GM18517 (cell line): ENCODE measurements at regions not wholly inside any gene's neighbourhood (a gene's known extent, or its start where the extent isn't known, plus 50 kb on each side); places are given as distances from the start of the nearest gene placed in this dataset.
"Not testable (repeated sequence)": the region's sequence is repeated elsewhere in the genome, so short reads cannot be mapped to it uniquely, and the experiment has no call there.

Experiments used
- ATAC-seq: cut with Tn5 transposase; IDR thresholded peaks from one replicate; pipeline ENCODE4 v1.9.1; 2021; ENCODE audit warnings: mild to moderate bottlenecking, moderate library complexity; ENCODE audit not compliant: unreplicated experiment

DNA sequence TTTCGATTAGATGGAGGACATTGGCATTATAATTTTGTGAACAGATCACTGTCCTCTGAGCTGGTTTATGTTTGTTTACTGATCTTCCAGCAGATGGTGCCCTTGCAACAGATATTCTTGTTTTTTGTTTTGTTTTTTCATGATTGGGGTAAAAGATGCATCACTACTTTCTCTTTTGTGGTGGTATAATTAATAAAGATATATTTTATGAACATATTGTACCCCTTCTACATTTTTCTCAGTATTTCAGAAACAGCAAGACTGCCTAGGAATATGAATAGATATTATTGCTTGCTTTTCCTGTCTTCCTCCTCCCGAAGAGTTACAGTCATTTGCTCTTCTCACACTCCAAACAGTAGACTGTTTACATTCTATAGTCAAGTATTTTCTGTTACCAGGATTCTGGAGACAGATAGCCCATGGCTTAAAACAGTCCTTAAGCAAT is 905.2 kb downstream of the TRAM1L1 start:
- peak; percentile 64 for ATAC-seq

DNA sequence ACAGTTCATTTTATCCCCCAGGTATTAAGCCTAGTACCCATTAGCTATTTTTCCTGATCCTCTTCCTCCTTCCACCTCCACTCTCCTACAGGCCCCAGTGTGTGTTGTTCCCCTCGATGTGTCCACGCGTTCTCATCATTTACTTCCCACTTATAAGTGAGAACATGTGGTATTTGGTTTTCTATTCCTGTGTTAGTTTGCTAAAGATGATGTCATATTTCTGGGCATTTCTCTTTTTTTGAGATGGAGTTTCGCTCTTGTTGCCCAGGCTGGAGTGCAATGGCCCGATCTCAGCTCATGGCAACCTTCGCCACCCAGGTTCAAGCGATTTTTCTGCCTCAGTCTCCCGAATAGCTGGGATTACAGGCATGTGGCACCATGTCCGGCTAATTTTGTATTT is 934.0 kb downstream of the TRAM1L1 start:
- not testable (repeated sequence) for ATAC-seq

DNA sequence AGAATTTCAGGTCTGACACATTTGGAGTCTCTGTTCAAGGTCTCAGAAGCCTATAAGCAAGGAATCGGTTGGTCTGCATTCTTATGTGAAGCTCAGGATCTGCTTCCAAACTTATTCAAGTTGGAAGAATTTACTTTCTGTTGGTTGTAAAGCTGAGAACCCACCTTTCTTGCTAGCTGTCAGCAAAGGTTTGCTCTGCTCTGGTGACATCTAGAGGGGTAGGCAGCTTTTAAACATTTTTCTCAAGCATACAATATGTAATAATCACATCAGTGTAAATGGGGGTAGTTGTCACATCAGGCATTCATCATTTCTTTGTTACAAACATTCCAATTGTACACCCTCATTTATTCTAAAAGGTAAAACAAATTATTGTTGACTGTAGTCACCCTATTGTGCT is 935.2 kb downstream of the TRAM1L1 start:
- ATAC-seq, result no peak

DNA sequence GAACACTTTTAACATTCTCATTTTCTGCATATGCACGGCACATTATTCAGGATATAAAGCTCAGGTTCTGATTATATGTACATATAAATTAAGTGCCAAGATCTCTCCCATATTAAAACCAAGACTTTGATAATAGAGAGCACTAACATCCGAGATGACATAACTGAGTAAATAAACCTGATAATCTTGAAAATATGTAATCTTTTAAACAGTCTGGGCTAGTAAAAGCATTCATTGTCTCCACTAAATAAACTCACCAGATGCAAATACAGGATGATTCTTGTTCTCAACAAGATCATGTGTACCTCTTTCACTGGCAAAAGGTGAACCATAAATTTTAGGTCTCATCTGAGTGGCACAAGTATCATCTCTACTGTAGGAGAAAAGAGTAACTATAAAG is 942.2 kb downstream of the TRAM1L1 start:
- ATAC-seq, result no peak

DNA sequence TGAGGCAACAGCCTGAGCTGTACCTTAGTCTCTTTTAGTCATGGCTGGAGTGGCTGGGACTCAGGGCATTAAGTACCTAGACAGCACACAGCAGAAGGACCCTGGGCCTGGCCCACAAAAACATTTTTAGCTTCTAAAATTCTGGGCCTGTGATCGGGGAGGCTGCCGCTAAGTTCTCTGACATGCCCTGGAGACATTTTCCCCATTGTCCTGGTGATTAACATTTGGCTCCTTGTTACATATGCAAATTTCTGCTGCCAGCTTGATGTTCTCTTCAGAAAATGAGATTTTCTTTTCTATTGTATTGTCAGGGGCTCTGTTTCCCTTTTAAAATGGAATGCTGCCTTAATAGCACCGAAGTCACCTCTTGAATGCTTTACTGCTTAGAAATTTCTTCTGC is 952.4 kb downstream of the TRAM1L1 start:
- no peak for ATAC-seq

DNA sequence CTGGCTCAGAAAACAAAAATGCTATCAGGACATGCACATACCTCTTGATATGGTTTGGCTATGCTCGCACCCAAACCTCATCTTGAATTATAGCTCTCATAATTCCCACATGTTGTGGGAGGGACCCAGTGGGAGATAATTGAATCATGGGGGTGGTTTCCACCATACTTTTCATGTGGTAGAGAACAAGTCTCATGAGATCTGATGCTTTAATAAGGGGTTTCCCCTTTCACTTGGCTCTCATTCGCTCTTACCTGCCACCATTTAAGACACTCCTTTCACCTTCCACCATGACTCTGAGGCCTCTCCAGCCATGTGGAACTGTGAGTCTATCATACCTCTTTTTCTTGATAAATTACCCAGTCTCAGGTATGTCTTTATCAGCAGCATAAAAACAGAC is 958.6 kb downstream of the TRAM1L1 start:
- ATAC-seq, result no peak

DNA sequence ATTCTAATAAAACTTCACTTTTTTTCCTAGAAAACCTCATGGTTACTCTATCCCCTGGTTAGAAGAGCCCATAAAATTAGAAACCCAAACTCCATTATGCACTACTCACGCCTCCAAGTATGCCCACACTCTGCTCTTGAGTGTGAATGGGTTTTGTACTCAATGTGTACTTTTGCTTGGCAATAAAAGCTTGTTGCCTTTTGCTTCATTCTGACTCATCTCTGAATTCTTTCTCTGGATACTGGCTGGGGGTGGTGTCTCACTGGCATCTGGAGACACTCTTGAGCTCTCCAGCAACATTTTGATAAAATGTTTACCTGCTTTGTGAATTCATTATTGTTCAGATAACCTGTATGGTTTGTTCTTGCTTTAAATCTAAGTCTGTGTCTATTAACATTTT is 963.3 kb downstream of the TRAM1L1 start:
- no peak for ATAC-seq

DNA sequence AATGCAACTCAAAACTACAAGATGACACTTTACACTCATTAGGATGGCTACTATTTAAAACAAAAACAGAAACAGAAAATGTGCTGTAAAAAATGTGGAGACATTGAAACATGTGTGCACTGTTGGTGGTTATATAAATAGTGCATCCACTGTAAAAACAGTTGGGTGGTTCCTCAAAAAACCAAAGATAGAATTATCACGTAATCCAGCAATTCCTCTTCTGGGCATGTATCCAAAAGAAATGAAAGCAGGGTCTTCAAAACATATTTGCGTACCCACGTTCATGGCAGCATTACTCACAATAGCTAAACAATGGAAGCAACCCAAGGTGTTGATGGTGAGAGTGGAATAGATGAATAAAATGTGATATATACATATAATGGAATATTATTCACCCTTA is 967.2 kb downstream of the TRAM1L1 start:
- ATAC-seq, result no peak

DNA sequence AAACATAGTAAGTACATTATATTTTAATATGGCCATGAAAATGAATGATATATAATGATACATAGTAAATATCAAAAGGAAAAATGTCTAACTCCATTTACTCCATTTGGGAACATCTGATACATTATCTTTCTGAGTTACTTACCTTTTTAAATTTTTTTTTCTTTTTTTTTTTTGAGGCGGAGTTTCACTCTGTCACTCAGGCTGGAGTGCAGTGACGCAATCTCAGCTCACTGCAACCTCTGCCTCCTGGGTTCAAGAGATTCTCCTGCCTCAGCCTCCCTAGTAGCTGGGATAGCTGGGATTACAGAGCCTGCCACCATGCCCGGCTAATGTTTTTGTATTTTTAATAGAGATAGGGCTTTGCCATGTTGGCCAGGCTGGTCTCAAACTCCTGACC is 972.5 kb downstream of the TRAM1L1 start:
- not testable (repeated sequence) for ATAC-seq

DNA sequence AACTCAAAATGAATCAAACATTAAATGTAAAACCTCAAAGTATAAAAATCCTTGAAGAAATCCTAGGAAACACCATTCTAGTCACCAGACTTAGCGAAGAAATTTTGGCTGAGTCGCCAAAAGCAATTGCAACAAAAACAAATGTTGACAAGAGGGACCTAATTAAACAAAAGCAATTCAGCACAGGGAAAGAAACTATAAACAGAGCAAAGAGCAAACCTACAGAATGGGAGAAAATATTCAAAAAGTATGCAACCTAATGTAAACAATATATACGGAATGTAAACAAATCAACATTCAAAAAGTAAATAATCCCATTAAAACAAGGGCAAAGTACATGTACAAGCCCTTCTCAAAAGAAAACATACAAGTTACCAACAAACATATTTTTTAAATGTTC is 974.7 kb downstream of the TRAM1L1 start:
- no peak for ATAC-seq

DNA sequence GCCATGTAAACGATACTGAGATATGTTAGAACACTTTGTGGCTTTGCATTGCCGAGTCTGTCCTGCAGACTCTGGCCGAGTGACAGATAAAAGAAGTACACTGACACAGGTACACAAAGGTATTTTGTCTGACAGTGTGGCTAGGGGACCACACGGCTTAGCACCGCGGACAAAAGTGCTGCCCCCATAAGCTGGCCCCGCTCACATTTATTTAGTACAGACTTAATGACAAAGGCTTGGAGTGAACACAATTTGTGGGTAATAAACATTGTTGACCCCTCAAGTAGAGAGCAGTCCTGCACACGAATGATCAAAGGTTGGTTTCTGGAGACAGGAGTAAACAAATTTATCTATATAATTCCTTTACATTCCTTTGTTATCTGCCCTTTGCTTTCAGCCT is 976.8 kb downstream of the TRAM1L1 start:
- no peak for ATAC-seq

DNA sequence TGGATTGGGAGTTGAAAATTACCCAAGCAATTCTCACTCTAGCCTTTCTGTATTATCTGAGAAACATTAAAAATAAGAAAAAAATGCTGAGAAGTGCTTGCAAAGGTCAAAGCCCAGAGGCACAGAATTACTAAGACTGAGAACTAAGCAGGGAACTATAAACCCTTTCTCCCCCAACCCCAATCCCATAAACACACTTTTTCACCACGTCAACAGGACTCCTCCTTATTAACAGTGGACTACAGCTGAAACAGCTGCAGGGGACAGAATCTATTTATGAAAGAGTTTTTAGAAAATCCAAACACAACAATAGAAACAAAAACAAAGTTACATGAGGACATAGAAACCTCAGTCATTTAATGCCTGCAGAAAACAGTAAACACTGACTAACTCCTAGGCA is 984.1 kb downstream of the TRAM1L1 start:
- ATAC-seq, result no peak

DNA sequence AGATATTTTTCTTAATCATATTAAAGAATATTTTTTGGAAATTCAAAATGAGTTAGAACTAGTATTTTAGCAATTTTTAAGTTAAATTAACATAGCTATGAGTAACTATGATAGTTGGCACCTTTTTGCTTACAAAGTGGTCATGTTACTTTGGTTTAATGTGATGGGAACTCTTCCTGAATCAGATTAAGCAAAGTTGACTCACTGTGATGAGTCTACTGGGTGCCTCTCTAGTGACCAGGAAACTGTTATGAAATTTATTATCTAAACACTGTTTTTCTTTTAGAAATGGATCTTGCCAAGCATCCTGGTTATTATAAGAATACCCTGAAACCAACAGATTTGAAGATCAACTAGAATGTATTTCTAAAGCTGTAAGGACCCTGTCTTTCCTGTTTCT is 985.8 kb downstream of the TRAM1L1 start:
- ATAC-seq, result no peak

DNA sequence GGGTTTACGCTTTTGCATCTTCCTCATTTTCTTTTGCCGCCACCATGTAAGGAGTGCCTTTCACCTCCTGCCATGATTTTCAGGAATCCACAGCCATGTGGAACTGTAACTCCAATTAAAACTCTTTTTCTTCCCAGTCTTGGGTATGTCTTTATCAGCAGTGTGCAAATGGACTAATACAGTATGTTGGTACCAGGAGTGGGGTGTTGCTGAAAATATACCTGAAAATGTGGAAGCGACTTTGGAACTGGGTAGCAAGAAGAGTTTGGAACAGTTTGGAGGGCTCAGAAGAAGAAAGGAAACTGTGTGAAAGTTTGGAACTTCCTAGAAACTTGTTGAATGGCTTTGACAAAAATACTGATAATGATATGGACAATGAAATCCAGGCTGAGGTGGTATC is 983.9 kb upstream of the NDST4 start:
- not testable (repeated sequence) for ATAC-seq

DNA sequence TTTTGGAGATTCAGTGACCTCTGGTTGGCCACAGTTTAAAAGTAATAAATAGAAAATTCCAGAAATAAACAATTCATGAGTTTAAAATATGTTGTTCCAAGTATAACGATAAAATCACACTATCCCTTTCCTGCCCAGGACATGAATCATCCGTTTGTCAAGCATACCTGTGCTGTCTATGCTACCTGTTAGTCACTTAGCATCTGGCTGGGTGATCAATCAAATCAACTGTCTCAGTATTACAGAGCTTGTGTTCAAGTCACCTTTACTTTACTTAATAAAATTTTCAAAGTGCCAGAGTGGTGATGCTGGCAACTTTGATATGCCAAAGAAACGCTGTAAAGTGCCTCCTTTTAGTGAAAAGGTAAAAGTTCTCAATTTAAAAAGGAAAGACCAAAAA is 979.5 kb upstream of the NDST4 start:
- ATAC-seq, result no peak

DNA sequence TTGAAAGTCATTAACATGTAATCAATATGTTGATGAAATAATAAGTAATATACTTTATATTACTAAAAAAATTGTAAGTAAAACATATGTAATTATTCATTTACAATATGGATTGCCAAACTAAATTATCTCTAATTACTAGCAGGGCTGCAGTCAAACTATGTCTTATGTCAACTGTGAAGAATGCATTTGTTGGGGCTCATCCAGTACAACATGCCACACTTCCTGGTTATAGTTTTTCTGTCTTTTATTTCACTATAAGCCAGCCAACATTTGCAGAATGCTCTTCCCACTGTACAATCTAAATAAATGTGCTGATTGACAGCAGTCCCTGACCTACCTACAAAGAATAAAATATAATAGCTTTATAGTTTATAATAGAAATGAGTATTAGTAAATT is 975.4 kb upstream of the NDST4 start:
- no peak for ATAC-seq

DNA sequence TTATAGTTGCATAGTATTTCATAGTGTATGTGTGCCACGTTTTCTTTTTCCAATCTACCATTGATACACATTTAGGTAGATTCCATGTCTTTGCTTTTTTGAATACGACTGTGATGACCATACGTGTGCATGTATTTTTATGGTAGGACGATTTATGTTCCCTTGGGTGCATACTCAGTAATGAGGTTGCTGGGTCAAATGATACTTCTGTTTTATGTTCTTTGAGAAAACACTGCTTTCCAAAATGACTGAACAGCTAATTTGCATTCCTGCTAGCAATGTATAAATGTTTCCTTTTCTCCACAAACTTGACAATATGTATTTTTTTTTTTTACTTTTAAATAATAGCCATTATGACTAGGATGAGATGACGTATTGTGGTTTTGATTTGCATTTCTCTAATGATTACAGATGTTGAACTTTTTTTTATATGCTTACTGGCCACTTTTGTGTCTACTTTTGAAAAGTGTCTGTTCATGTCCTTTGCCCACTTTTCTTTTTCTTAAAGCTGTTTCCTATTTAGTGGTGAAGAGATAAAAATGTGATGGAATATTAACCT is 969.5 kb upstream of the NDST4 start:
- ATAC-seq, result no peak

DNA sequence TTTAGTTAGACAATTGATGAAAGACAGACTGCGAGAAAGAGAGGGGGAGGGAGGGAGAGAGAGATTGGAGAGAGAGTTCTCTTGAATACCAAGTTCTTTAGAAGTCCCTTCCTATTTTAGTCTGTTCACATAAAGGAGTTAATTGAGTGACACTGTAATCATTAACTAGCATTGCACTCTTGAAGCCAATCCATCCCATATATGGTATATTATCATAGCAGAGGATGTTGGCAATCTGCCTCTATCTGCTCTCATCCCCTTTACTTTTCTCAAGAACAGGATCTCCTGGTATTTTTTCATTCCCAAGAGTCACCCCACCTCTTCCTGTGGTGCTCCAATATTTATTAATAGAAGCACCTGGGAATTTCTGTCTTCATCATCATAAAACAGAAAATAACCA is 959.6 kb upstream of the NDST4 start:
- no peak for ATAC-seq

DNA sequence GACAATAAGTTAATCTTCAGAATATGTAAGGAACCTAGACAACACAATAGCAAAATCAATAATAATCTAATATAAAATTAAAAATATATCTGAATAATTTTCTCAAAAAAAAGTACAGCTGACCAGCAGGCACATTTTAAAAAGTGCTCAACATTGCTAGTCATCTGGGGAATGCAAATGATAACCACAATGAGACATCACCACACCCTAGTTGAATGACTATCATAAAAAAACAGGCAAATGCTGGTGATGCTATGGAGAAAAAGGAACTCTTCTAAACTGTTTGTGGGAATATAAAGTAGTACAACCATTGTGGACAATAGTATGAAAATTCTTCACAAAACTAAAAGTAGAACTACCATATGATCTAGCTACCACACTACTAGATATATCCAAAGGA is 956.9 kb upstream of the NDST4 start:
- ATAC-seq, result no peak

DNA sequence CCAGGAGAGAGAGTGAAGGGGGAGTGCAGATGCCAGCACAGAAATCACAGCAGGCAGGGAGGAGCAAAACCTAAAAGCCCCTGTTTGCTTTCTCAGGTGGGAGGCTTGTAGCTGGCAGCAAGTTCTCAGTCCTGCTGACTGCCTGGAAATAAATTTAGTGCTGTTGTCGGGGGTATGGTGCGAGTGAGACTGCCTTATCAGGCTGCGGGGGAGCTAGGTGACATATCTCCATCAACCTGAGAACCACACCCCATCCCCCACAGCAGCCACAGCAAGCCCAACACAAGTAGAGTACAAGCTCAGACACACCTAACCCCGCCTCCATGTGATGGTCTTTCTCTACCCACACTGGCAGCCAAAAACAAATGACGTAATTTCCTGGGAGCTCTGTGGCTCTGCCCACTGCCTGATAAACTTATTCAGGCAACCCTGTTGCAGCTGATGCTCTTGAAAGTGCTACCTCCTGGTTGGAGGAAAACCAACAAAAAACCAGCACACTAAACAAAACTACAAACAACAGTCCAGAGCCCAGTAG is 953.4 kb upstream of the NDST4 start:
- no peak for ATAC-seq

DNA sequence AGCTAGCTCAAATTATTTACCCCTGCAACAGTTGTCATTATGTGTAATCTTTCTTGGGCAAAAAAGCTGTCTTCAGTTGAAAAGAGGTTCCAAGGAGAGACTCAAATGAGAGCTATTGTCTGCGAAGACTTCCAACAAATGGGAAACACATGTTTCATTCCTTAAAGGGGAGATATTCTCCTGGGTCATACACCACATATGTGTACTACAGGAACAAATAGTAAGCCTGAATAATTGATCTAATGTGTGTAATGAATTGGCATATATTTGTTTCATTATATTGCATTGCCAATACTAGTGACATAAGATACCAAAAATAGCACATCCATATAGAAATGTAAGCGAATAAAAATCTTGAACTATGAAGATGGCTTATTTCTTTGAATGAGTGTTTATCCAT is 950.9 kb upstream of the NDST4 start:
- ATAC-seq, result no peak

DNA sequence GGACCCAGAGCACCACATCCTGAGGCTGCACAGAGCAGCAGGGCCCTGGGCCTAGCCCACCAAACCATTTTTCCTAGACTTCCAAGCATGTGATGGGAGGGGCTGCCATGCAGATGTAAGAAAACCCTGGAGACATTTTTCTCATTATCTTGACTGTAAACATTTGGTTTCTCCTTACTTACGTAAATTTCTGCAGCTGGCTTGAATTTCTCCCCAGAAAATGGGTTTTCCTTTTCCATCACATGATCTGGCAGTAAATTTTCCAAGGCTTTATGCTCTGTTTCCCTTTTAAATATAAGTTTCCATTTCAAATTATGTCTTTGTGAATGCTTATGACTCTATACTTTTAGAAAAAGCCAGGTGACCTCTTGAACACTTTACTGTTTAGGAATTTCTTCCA is 945.9 kb upstream of the NDST4 start:
- ATAC-seq, result no peak

DNA sequence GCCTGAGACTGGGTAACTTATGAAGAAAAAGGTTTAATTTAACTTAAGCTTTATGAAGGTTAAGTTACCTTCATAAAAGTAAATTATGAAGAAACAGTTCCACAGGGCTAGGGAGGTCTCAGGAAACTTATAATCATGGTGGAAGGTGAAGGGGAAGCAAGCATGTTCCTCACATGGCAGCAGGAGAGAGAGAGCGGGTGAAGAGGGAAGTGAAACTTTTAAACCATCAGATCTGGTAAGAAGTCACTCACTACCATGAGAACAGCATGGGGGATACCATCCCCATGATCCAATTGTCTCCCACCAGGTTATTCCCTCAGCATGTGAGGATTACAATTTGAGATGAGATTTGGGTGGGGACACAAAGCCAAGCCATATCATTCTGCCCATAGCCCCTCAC is 944.7 kb upstream of the NDST4 start:
- peak; percentile 52 for ATAC-seq
